H1 (cell line): ENCODE measurements at regions not wholly inside any gene's neighbourhood (a gene's known extent, or its start where the extent isn't known, plus 50 kb on each side); places are given as distances from the start of the nearest gene placed in this dataset.

Experiments
- CTCF ChIA-PET: fragments of 300-600 bp; sonication (Branson Sonifier 250); formaldehyde crosslinking; loops from one replicate; lab custom pipeline; 2021; ENCODE audit not compliant: partially characterized antibody; lab: Charles Lee
- POLR2A ChIA-PET: fragments of 300-600 bp; sonication (Branson Sonifier 250); formaldehyde crosslinking; loops from one replicate; lab custom pipeline; 2021; ENCODE audit warnings: inconsistent platforms; ENCODE audit not compliant: partially characterized antibody; lab: Charles Lee
- DNase-seq, 2 experiments: peaks; one replicate each; pipeline versions ENCODE4 v3.0.0 to v3.0.0-alpha.2; 2010 to 2022; ENCODE audit warnings: low spot score in 2 of 2, low read depth in 1 of 2, mixed read lengths in 1 of 2
- FAIRE-seq: peaks from 2 replicates; lab custom pipeline; 2011; peaks lifted over from hg19 to GRCh38; lab: Jason Lieb, UNC
- H2AFZ ChIP-seq: 2 replicates; pipeline ENCODE4 v1.8.1; 2012; ENCODE audit warnings: low read length, inconsistent platforms
- H2AK5ac ChIP-seq: 2 replicates; pipeline ENCODE4 v1.6.1; 2013; ENCODE audit warnings: low read depth, low read length
- H2BK120ac ChIP-seq: replicated peaks from 2 replicates; pipeline ENCODE3; 2013; ENCODE audit warnings: low read depth, low read length, inconsistent platforms
- H2BK12ac ChIP-seq: 2 replicates; pipeline ENCODE4 v1.6.1; 2013; ENCODE audit warnings: low read depth, low read length
- H2BK15ac ChIP-seq: 2 replicates; pipeline ENCODE4 v1.6.1; 2013; ENCODE audit warnings: low read length
- H2BK20ac ChIP-seq: 2 replicates; pipeline ENCODE4 v1.6.1; 2013; ENCODE audit warnings: low read length
- H2BK5ac ChIP-seq: 2 replicates; pipeline ENCODE4 v1.6.1; 2013; ENCODE audit warnings: low read depth, low read length
- H3K14ac ChIP-seq: 2 replicates; pipeline ENCODE4 v1.6.1; 2013; ENCODE audit warnings: inconsistent platforms; ENCODE audit not compliant: insufficient read length
- H3K18ac ChIP-seq: 2 replicates; pipeline ENCODE4 v1.6.1; 2013; ENCODE audit warnings: low read length; ENCODE audit errors: extremely low read depth
- H3K23ac ChIP-seq: 2 replicates; pipeline ENCODE4 v1.6.1; 2013; ENCODE audit warnings: inconsistent platforms; ENCODE audit not compliant: insufficient read length
- H3K23me2 ChIP-seq: 2 replicates; pipeline ENCODE4 v1.6.1; 2013; ENCODE audit warnings: low read depth, low read length
- H3K27ac ChIP-seq: 2 replicates; pipeline ENCODE4 v1.6.1; 2011; ENCODE audit warnings: low read depth, low read length, inconsistent platforms
- H3K27me3 ChIP-seq, 4 experiments: replicated peaks in 1 of 4; 1 replicate in 1 of 4; 2 replicates in 3 of 4; pipeline versions ENCODE4 v1.6.1 to v1.8.1; 2011 to 2013; ENCODE audit warnings: low read length in 3 of 4, mild to moderate bottlenecking in 3 of 4, inconsistent platforms in 2 of 4, mixed read lengths in 2 of 4, moderate library complexity in 1 of 4; ENCODE audit not compliant: control insufficient read depth in 3 of 4, insufficient read depth in 3 of 4; ENCODE audit errors: extremely low read depth in 1 of 4
- H3K36me3 ChIP-seq, 4 experiments: 2 replicates each; pipeline versions ENCODE4 v1.6.1 to v1.8.1; 2011 to 2013; ENCODE audit warnings: mild to moderate bottlenecking in 4 of 4, low read length in 3 of 4, moderate library complexity in 2 of 4, control low read depth in 1 of 4, inconsistent platforms in 1 of 4; ENCODE audit not compliant: insufficient read depth in 4 of 4, control insufficient read depth in 2 of 4
- H3K4ac ChIP-seq: replicated peaks from 2 replicates; pipeline ENCODE3; 2013; ENCODE audit warnings: low read length, low read depth, mixed read lengths, inconsistent platforms; ENCODE audit not compliant: insufficient read length
- H3K4me1 ChIP-seq, 4 experiments: replicated peaks in 1 of 4; 1 replicate in 1 of 4; 2 replicates in 3 of 4; pipeline versions ENCODE4 v1.6.1 to v1.8.1; 2011 to 2013; ENCODE audit warnings: low read length in 3 of 4, inconsistent platforms in 2 of 4, mixed read lengths in 1 of 4; ENCODE audit not compliant: insufficient read depth in 4 of 4, control insufficient read depth in 3 of 4
- H3K4me2 ChIP-seq, 2 experiments: 2 replicates each; pipeline versions ENCODE4 v1.6.1 to v1.8.1; 2011 to 2013; ENCODE audit warnings: low read depth in 2 of 2, low read length in 2 of 2, control low read depth in 1 of 2, inconsistent platforms in 1 of 2, mild to moderate bottlenecking in 1 of 2; ENCODE audit not compliant: insufficient read depth in 1 of 2
- H3K4me3 ChIP-seq, 4 experiments: fragments of 200-600, 300-600 bp in 1 of 4; sonication (generic), shearing (Covaris generic), sonication (Bioruptor Twin) in 1 of 4; 2 replicates each; pipeline versions ENCODE4 v1.5.1 to v1.8.1; 2011 to 2016; ENCODE audit warnings: low read length in 4 of 4, low read depth in 3 of 4, control low read depth in 2 of 4, inconsistent platforms in 2 of 4, mild to moderate bottlenecking in 2 of 4, mixed read lengths in 1 of 4, moderate library complexity in 1 of 4; ENCODE audit not compliant: insufficient read depth in 2 of 4; ENCODE audit errors: extremely low read depth in 1 of 4
- H3K56ac ChIP-seq: replicated peaks from 2 replicates; pipeline ENCODE3; 2013; ENCODE audit warnings: low read depth, mild to moderate bottlenecking, mixed read lengths, low read length, inconsistent platforms; ENCODE audit not compliant: insufficient read length
- H3K79me1 ChIP-seq: 2 replicates; pipeline ENCODE4 v1.6.1; 2013; ENCODE audit warnings: low read depth, low read length, control low read depth
- H3K79me2 ChIP-seq, 2 experiments: 2 replicates each; pipeline versions ENCODE4 v1.6.1 to v1.8.1; 2012 to 2013; ENCODE audit warnings: low read length in 2 of 2, mild to moderate bottlenecking in 2 of 2, inconsistent platforms in 1 of 2; ENCODE audit not compliant: insufficient read depth in 2 of 2, control insufficient read depth in 1 of 2
- H3K9ac ChIP-seq, 4 experiments: replicated peaks in 1 of 4; 1 replicate in 1 of 4; 2 replicates in 3 of 4; pipeline versions ENCODE4 v1.6.1 to v1.8.1; 2011 to 2013; ENCODE audit warnings: low read depth in 3 of 4, low read length in 3 of 4, control low read depth in 2 of 4, mild to moderate bottlenecking in 2 of 4, moderate library complexity in 2 of 4, inconsistent platforms in 1 of 4; ENCODE audit errors: extremely low read depth in 1 of 4
- H3K9me3 ChIP-seq, 2 experiments: 2 replicates each; pipeline versions ENCODE4 v1.6.1 to v1.8.1; 2012 to 2013; ENCODE audit warnings: mild to moderate bottlenecking in 2 of 2, moderate library complexity in 2 of 2, control low read depth in 1 of 2, inconsistent platforms in 1 of 2, low read depth in 1 of 2, low read length in 1 of 2, mixed read lengths in 1 of 2; ENCODE audit not compliant: insufficient read depth in 2 of 2
- H4K20me1 ChIP-seq, 2 experiments: replicated peaks in 1 of 2; 2 replicates each; pipeline versions ENCODE3 to v1.8.1; 2011 to 2013; ENCODE audit warnings: inconsistent platforms in 2 of 2, low read length in 2 of 2, mild to moderate bottlenecking in 1 of 2; ENCODE audit not compliant: insufficient read depth in 2 of 2, control insufficient read depth in 1 of 2
- H4K5ac ChIP-seq: 2 replicates; pipeline ENCODE4 v1.6.1; 2013; ENCODE audit warnings: low read length, low read depth, mixed read lengths, inconsistent platforms; ENCODE audit not compliant: insufficient read length
- H4K8ac ChIP-seq: 2 replicates; pipeline ENCODE4 v1.8.0; 2013; ENCODE audit warnings: mild to moderate bottlenecking, moderate library complexity, low read length, inconsistent platforms; ENCODE audit not compliant: insufficient read depth; ENCODE audit errors: extremely low read depth
- H4K91ac ChIP-seq: replicated peaks from 2 replicates; pipeline ENCODE3; 2013; ENCODE audit warnings: low read length, mixed read lengths, inconsistent platforms; ENCODE audit not compliant: insufficient read length
- MAX ChIP-seq: IDR thresholded peaks from 2 replicates; pipeline ENCODE4 v1.6.1; 2012; ENCODE audit warnings: inconsistent platforms
- NRF1 ChIP-seq: IDR thresholded peaks from 2 replicates; pipeline ENCODE4 v1.6.1; 2011; ENCODE audit warnings: mild to moderate bottlenecking, low read depth, low read length, improper control_type of control experiment
- WGBS, 2 experiments: shearing (Covaris generic) in 1 of 2; methylation state at CpG; one replicate each; pipeline versions ENCODE4 v1.1.6 to v1.1.7; 2013 to 2015; ENCODE audit warnings: low lambda C conversion rate in 2 of 2, mixed read lengths in 2 of 2, inconsistent platforms in 1 of 2, low coverage in 1 of 2, missing lambda C conversion rate in 1 of 2; ENCODE audit not compliant: insufficient replicate concordance in 2 of 2, insufficient coverage in 1 of 2, insufficient read length in 1 of 2; ENCODE audit errors: extremely low coverage in 1 of 2, missing lambda C conversion rate in 1 of 2; 5-methylcytosine and 5-hydroxymethylcytosine counted together

GRCh38 chr16:85319984-85320440 is 207.7 kb upstream of the CIBAR2 start:
- ChIA-PET CTCF (interaction anchor here (1.1 to 5.0 kb wide), 9 partner anchors 11 to 101 kb away, joined by 3 to 22 read pairs (median 5); no protein-coding TSS in a partner anchor), POLR2A (no interaction called here)
- H2BK20ac ChIP-seq = no peak overlapping the region
- H2BK5ac ChIP-seq = no peak overlapping the region
- H3K23me2 ChIP-seq = no peaks in the 10 kb centered on the region
- no peak overlapping the region for H2BK15ac ChIP-seq
- TF ChIP-seq MAX (no peak), NRF1 (no peak)
- H3K27ac ChIP-seq = no peak overlapping the region
- no peaks in the 10 kb centered on the region for H3K79me1 ChIP-seq
- no peak overlapping the region for H2BK12ac ChIP-seq
- no peak overlapping the region for H3K9ac ChIP-seq
- H2BK120ac ChIP-seq = no peak overlapping the region
- H2AK5ac ChIP-seq = no peak overlapping the region
- no peak overlapping the region for H3K4ac ChIP-seq
- H3K23ac ChIP-seq = no peak overlapping the region
- H4K20me1 ChIP-seq = peaks cover 0 to 2% of the 10 kb centered on the region in 2 experiments
- no peak overlapping the region for H3K56ac ChIP-seq
- H3K4me2 ChIP-seq = no peak overlapping the region
- no peaks in the 10 kb centered on the region for H3K9me3 ChIP-seq
- no peaks in the 10 kb centered on the region for H3K27me3 ChIP-seq
- H4K5ac ChIP-seq = no peak overlapping the region
- no peak overlapping the region for H4K8ac ChIP-seq
- no peaks in the 10 kb centered on the region for H3K79me2 ChIP-seq
- H3K18ac ChIP-seq = no peak overlapping the region
- H3K4me3 ChIP-seq = no peak overlapping the region
- H3K36me3 ChIP-seq = no peaks in the 10 kb centered on the region
- H3K14ac ChIP-seq = no peak overlapping the region
- H2AFZ ChIP-seq = no peak overlapping the region
- no peak overlapping the region for H4K91ac ChIP-seq
- no peak for FAIRE-seq
- WGBS, 2 experiments = 92% methylated on average over 19 of the region's 19 CpGs; no CpG with 5 or more reads in 1 of the 2 experiments
- peaks cover 0 to 11% (median 3%) of the 10 kb centered on the region in 4 experiments; a peak in 5 of 7 replicates for H3K4me1 ChIP-seq
- no peak for DNase-seq
